Testis (tissue), 2 donors: ENCODE measurements at regions not wholly inside any gene's neighbourhood (a gene's known extent, or its start where the extent isn't known, plus 50 kb on each side); places are given as distances from the start of the nearest gene placed in this dataset.

ENCODE experiments used
- DNase-seq: peaks from one replicate; pipeline ENCODE4 v3.0.0-alpha.2; 2019
- H3K27ac ChIP-seq, 2 donors: fragments of 200-600 bp; sonication (generic); one replicate each; pipeline ENCODE4 v1.5.1; 2019
- H3K27me3 ChIP-seq: fragments of 200-600 bp; sonication (generic); one replicate; pipeline ENCODE4 v1.5.1; 2019
- H3K36me3 ChIP-seq: fragments of 200-600 bp; sonication (generic); one replicate; pipeline ENCODE4 v1.5.1; 2017; ENCODE audit warnings: low read depth; ENCODE audit errors: missing control alignments
- H3K4me1 ChIP-seq: fragments of 200-600 bp; sonication (generic); one replicate; pipeline ENCODE4 v1.5.1; 2019
- H3K4me3 ChIP-seq, 2 donors: fragments of 200-600 bp; sonication (generic); one replicate each; pipeline ENCODE4 v1.5.1; 2017 to 2019
- H3K9me3 ChIP-seq: fragments of 200-600 bp; sonication (generic); one replicate; pipeline ENCODE4 v1.5.1; 2017
- POLR2A ChIP-seq: fragments of 450-650 bp; IDR thresholded peaks from one replicate; pipeline ENCODE4 v1.6.1; 2017; ENCODE audit warnings: antibody characterized with exemption, mild to moderate bottlenecking, moderate library complexity
- WGBS, 2 donors: methylation state at CpG; one replicate each; pipeline ENCODE4 v1.1.5; 2018; 5-methylcytosine and 5-hydroxymethylcytosine counted together
- intact Hi-C: fragments of 100-400 bp; cut with DNase I; formaldehyde crosslinking; loops from one replicate; pipeline ENCODE4 v1.15.1; 2023; ENCODE audit warnings: low total_unique reads
- TF ChIP-seq, protein P1 (sequence below), 3 experiments: fragments of 450-650 bp in 2 of 3; fragments of 200-600 bp in 1 of 3; sonication (generic) in 1 of 3; IDR thresholded peaks; one replicate each; pipeline ENCODE4 v1.5.1; 2016 to 2019; ENCODE audit warnings: antibody characterized with exemption in 3 of 3, mild to moderate bottlenecking in 2 of 3, moderate library complexity in 1 of 3

GRCh38 chr1:191163621-191164020 lies 686.0 kb upstream of the BRINP3 start:
- Histone ChIP-seq H3K27ac (no peak overlapping the region), H3K36me3 (no peaks in the 10 kb centered on the region), H3K27me3 (no peaks in the 10 kb centered on the region), H3K9me3 (no peaks in the 10 kb centered on the region), H3K4me3 (no peak overlapping the region), H3K4me1 (no peaks in the 10 kb centered on the region)
- no peak for TF ChIP-seq POLR2A
- TF ChIP-seq, protein P1, sequence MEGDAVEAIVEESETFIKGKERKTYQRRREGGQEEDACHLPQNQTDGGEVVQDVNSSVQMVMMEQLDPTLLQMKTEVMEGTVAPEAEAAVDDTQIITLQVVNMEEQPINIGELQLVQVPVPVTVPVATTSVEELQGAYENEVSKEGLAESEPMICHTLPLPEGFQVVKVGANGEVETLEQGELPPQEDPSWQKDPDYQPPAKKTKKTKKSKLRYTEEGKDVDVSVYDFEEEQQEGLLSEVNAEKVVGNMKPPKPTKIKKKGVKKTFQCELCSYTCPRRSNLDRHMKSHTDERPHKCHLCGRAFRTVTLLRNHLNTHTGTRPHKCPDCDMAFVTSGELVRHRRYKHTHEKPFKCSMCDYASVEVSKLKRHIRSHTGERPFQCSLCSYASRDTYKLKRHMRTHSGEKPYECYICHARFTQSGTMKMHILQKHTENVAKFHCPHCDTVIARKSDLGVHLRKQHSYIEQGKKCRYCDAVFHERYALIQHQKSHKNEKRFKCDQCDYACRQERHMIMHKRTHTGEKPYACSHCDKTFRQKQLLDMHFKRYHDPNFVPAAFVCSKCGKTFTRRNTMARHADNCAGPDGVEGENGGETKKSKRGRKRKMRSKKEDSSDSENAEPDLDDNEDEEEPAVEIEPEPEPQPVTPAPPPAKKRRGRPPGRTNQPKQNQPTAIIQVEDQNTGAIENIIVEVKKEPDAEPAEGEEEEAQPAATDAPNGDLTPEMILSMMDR (IDR thresholded peaks at IDR 0.05): no peak
- intact Hi-C loops: no loop called here
- DNase-seq: no peak

DNA sequence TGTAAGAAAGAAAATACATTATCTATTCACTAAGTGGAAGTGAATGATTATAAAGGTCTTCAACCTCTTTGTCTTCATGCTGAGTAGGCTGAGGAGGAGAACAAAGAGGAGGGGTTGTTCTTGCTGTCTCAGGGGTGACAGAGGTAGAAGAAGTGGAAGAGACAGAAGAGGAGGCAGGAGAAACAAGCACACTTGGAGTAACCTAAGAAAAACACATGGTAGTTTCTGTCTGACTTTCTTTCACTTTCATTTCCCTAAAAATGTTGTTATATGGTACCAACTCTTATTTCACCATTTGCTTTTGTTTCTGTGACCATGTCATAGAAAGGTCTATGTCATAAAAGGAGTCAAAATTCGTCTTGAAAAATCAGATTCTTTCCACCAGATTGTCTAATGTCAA lies 696.6 kb upstream of the BRINP3 start:
- no peak overlapping the region for H3K27ac ChIP-seq
- intact Hi-C loops: no loop called here
- H3K9me3 ChIP-seq: no peaks in the 10 kb centered on the region
- H3K27me3 ChIP-seq: no peaks in the 10 kb centered on the region
- H3K4me1 ChIP-seq: no peaks in the 10 kb centered on the region
- H3K4me3 ChIP-seq: no peak overlapping the region
- TF ChIP-seq, protein P1 (IDR thresholded peaks at IDR 0.05): no peak
- TF ChIP-seq POLR2A: no peak
- 38 to 53% methylated on average over 1 of the region's 1 CpG for WGBS, 2 donors
- H3K36me3 ChIP-seq: no peaks in the 10 kb centered on the region
- DNase-seq: no peak

- WGBS, 2 donors: 88 to 93% methylated on average over 1 of the region's 1 CpG
- intact Hi-C loops: no loop called here
- Histone ChIP-seq H3K36me3 (no peaks in the 10 kb centered on the region), H3K27ac (no peak overlapping the region), H3K27me3 (no peaks in the 10 kb centered on the region), H3K9me3 (no peaks in the 10 kb centered on the region), H3K4me1 (no peaks in the 10 kb centered on the region), H3K4me3 (no peak overlapping the region)
- TF ChIP-seq POLR2A: no peak
- TF ChIP-seq, protein P1 (IDR thresholded peaks at IDR 0.05): no peak
- DNase-seq: no peak
These were observed 698.5 kb upstream of the BRINP3 start for GRCh38 chr1:191176131-191176530.

DNA sequence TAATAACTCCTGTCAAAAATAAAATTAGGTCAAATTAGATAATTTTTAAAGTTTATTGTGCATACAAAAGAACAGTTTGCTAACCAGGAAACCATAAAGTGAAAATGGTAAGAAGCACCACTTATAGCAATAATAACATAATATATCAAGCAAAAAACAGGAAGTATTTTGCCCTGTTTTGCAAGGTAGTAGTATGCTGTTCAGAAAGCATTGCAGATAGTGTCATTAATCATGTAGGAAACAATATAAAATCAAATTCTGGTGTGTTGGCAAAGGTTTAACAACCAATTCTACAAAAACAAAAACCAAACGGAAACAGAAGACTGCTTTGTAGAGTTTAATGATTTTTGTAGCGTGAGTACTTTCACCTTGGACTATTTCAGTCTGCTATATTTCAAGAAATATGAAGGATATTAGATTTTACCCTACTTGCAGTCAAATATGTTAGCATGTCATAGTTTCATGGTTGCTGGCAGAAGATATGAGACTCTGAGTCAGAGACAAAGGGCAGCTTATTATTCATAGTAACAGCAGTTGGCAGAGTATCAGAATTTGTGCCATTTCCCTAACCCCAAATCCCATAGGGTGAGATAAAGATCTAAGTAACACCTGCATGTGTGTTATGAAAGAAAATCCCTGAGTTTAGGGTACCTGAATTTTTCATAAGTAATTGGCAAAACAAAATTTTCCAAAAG lies 729.0 kb upstream of the BRINP3 start:
- Histone ChIP-seq H3K4me3 (no peak overlapping the region), H3K9me3 (no peaks in the 10 kb centered on the region), H3K27ac (no peak overlapping the region), H3K27me3 (no peaks in the 10 kb centered on the region), H3K36me3 (no peaks in the 10 kb centered on the region), H3K4me1 (no peaks in the 10 kb centered on the region)
- intact Hi-C loops: no loop called here
- no peak for DNase-seq
- 66 to 68% methylated on average over 2 of the region's 2 CpGs for WGBS, 2 donors
- TF ChIP-seq, protein P1 (IDR thresholded peaks at IDR 0.05): no peak
- no peak for TF ChIP-seq POLR2A

DNA sequence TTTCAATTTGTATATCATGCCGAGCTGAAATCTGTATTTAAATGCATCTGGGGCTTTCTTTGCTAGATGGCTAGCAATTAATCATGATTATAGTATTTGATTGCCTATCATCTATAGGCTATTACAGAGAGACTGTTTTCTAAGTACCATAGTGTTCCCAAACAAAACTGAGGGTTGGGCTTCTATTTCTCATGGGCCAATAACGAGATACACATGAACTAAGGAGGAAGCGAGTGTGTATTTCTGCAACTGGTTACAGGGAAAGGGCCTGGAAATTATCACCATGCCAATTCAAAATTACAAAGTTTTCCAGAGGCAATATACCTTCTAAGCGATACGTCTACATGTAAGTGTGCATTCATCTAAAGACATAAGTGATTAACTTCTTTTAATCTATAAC lies 744.5 kb upstream of the BRINP3 start:
- no peak for DNase-seq
- intact Hi-C loops: no loop called here
- Histone ChIP-seq H3K36me3 (no peaks in the 10 kb centered on the region), H3K27ac (no peak overlapping the region), H3K27me3 (no peaks in the 10 kb centered on the region), H3K4me1 (no peaks in the 10 kb centered on the region), H3K9me3 (no peaks in the 10 kb centered on the region), H3K4me3 (no peak overlapping the region)
- 71 to 74% methylated on average over 5 of the region's 5 CpGs for WGBS, 2 donors
- no peak for TF ChIP-seq POLR2A
- TF ChIP-seq, protein P1 (IDR thresholded peaks at IDR 0.05): no peak
